Subcutaneous abdominal adipose tissue (tissue), 5 donors: ENCODE measurements at regions not wholly inside any gene's neighbourhood (a gene's known extent, or its start where the extent isn't known, plus 50 kb on each side); places are given as distances from the start of the nearest gene placed in this dataset.

Source experiments
- H3K27ac ChIP-seq: one replicate; pipeline ENCODE4 v1.7.0; 2013; ENCODE audit warnings: low read depth, mild to moderate bottlenecking, inconsistent platforms, low read length, moderate library complexity
- H3K27me3 ChIP-seq, 5 donors: one replicate each; pipeline ENCODE4 v1.7.0; 2013; ENCODE audit warnings: low read length in 5 of 5, inconsistent platforms in 1 of 5; ENCODE audit not compliant: control insufficient read depth in 5 of 5, insufficient read depth in 4 of 5
- H3K36me3 ChIP-seq, 5 donors: one replicate each; pipeline ENCODE4 v1.7.0; 2013; ENCODE audit warnings: low read length in 5 of 5; ENCODE audit not compliant: control insufficient read depth in 5 of 5, insufficient read depth in 5 of 5
- H3K4me1 ChIP-seq, 5 donors: one replicate each; pipeline ENCODE4 v1.7.0; 2013; ENCODE audit warnings: low read length in 5 of 5, mild to moderate bottlenecking in 3 of 5, moderate library complexity in 1 of 5; ENCODE audit not compliant: control insufficient read depth in 5 of 5, insufficient read depth in 5 of 5
- H3K4me3 ChIP-seq, 5 donors: one replicate each; pipeline ENCODE4 v1.7.0; 2013; ENCODE audit warnings: low read length in 5 of 5, low read depth in 1 of 5
- H3K9ac ChIP-seq, 5 donors: one replicate each; pipeline ENCODE4 v1.7.0; 2013; ENCODE audit warnings: low read length in 5 of 5, mild to moderate bottlenecking in 4 of 5, moderate library complexity in 3 of 5
- H3K9me3 ChIP-seq, 5 donors: one replicate each; pipeline ENCODE4 v1.7.0; 2013; ENCODE audit warnings: low read length in 5 of 5; ENCODE audit not compliant: control insufficient read depth in 5 of 5
- donor health status: healthy.
- donor health status: healthy.
- donor health status: healthy.
- donor health status: healthy.
- donor health status: healthy.

GRCh38 chr2:239598732-239599090, 197.9 kb upstream of the HDAC4 start:
- Histone ChIP-seq H3K4me1 (no peaks in the 10 kb centered on the region), H3K9me3 (peaks cover 0 to 2% (median 0%) of the 10 kb centered on the region in 5 donors), H3K27ac (no peak overlapping the region), H3K4me3 (no peak overlapping the region), H3K36me3 (no peaks in the 10 kb centered on the region), H3K27me3 (peaks cover 0 to 9% (median 5%) of the 10 kb centered on the region in 5 donors), H3K9ac (no peak overlapping the region)

- H3K27me3 ChIP-seq = peaks cover 0 to 8% (median 5%) of the 10 kb centered on the region in 5 donors
- no peaks in the 10 kb centered on the region for H3K36me3 ChIP-seq
- no peaks in the 10 kb centered on the region for H3K9me3 ChIP-seq
- no peak overlapping the region for H3K4me3 ChIP-seq
- no peak overlapping the region for H3K9ac ChIP-seq
- no peak overlapping the region for H3K27ac ChIP-seq
- no peaks in the 10 kb centered on the region for H3K4me1 ChIP-seq
Observed at GRCh38 chr2:239598011-239598731, 197.4 kb upstream of the HDAC4 start.

- Histone ChIP-seq H3K36me3 (no peaks in the 10 kb centered on the region), H3K4me1 (no peaks in the 10 kb centered on the region), H3K27me3 (peaks cover 0 to 5% (median 0%) of the 10 kb centered on the region in 5 donors), H3K9ac (no peak overlapping the region), H3K9me3 (peaks cover 0 to 5% (median 0%) of the 10 kb centered on the region in 5 donors), H3K4me3 (no peak overlapping the region), H3K27ac (no peak overlapping the region)
Observed at GRCh38 chr2:239597216-239597615, 196.4 kb upstream of the HDAC4 start.

- H3K36me3 ChIP-seq = no peaks in the 10 kb centered on the region
- H3K4me1 ChIP-seq = no peaks in the 10 kb centered on the region
Observed at GRCh38 chr2:239596792-239597191, 196.0 kb upstream of the HDAC4 start.

GRCh38 chr2:239596253-239596652, 195.4 kb upstream of the HDAC4 start:
- no peaks in the 10 kb centered on the region for H3K36me3 ChIP-seq
- no peaks in the 10 kb centered on the region for H3K4me1 ChIP-seq
- no peaks in the 10 kb centered on the region for H3K27me3 ChIP-seq
- H3K9ac ChIP-seq = no peak overlapping the region
- peaks cover 0 to 5% (median 0%) of the 10 kb centered on the region in 5 donors for H3K9me3 ChIP-seq
- H3K27ac ChIP-seq = no peak overlapping the region
- no peak overlapping the region for H3K4me3 ChIP-seq

More at GRCh38 chr2:239596792-239597191, 196.0 kb upstream of the HDAC4 start:
- Histone ChIP-seq H3K9ac (no peak overlapping the region), H3K27me3 (peaks cover 0 to under 1% (median 0%) of the 10 kb centered on the region in 5 donors), H3K27ac (no peak overlapping the region), H3K9me3 (peaks cover 0 to 5% (median 0%) of the 10 kb centered on the region in 5 donors), H3K4me3 (no peak overlapping the region)

- no peaks in the 10 kb centered on the region for H3K4me1 ChIP-seq
- peaks cover 0 to 5% (median 0%) of the 10 kb centered on the region in 5 donors for H3K9me3 ChIP-seq
- H3K36me3 ChIP-seq = no peaks in the 10 kb centered on the region
- H3K4me3 ChIP-seq = no peak overlapping the region
- H3K27ac ChIP-seq = no peak overlapping the region
- H3K27me3 ChIP-seq = no peaks in the 10 kb centered on the region
- H3K9ac ChIP-seq = no peak overlapping the region
Observed at GRCh38 chr2:239595726-239596125, 194.9 kb upstream of the HDAC4 start.

GRCh38 chr2:239594772-239595608, 194.2 kb upstream of the HDAC4 start:
- H3K4me1 ChIP-seq = no peaks in the 10 kb centered on the region
- no peak overlapping the region for H3K27ac ChIP-seq
- H3K27me3 ChIP-seq = no peaks in the 10 kb centered on the region
- H3K9ac ChIP-seq = no peak overlapping the region
- H3K9me3 ChIP-seq = peaks cover 0 to 5% (median 0%) of the 10 kb centered on the region in 5 donors
- no peaks in the 10 kb centered on the region for H3K36me3 ChIP-seq
- H3K4me3 ChIP-seq = no peak overlapping the region

- no peaks in the 10 kb centered on the region for H3K27me3 ChIP-seq
- H3K4me3 ChIP-seq = no peak overlapping the region
- H3K27ac ChIP-seq = no peak overlapping the region
- peaks cover 0 to 2% (median 0%) of the 10 kb centered on the region in 5 donors for H3K4me1 ChIP-seq
- H3K9ac ChIP-seq = no peak overlapping the region
- H3K9me3 ChIP-seq = peaks cover 0 to 5% (median 0%) of the 10 kb centered on the region in 5 donors
- H3K36me3 ChIP-seq = no peaks in the 10 kb centered on the region
Observed at GRCh38 chr2:239594019-239594771, 193.4 kb upstream of the HDAC4 start.

GRCh38 chr2:239593455-239593854, 192.6 kb upstream of the HDAC4 start:
- Histone ChIP-seq H3K27ac (no peak overlapping the region), H3K36me3 (no peaks in the 10 kb centered on the region), H3K9me3 (peaks cover 0 to 5% (median 0%) of the 10 kb centered on the region in 5 donors), H3K4me1 (peaks cover 0 to 4% (median 0%) of the 10 kb centered on the region in 5 donors), H3K9ac (no peak overlapping the region), H3K4me3 (no peak overlapping the region), H3K27me3 (no peaks in the 10 kb centered on the region)
